Trophoblast cell (in vitro differentiated cells and primary cell): ENCODE measurements at regions not wholly inside any gene's neighbourhood (a gene's known extent, or its start where the extent isn't known, plus 50 kb on each side); places are given as distances from the start of the nearest gene placed in this dataset.

Experiments used
- DNase-seq, 2 donors: peaks; one replicate each; pipeline ENCODE4 v3.0.0-alpha.2; 2016
- H2AFZ ChIP-seq: 2 replicates; pipeline ENCODE4 v1.6.1; 2013; ENCODE audit warnings: low read length, moderate library complexity, mild to moderate bottlenecking; ENCODE audit not compliant: insufficient read depth, poor library complexity
- H2AK5ac ChIP-seq: 2 replicates; pipeline ENCODE4 v1.6.1; 2013; ENCODE audit warnings: mild to moderate bottlenecking, low read length
- H2BK120ac ChIP-seq: 2 replicates; pipeline ENCODE4 v1.6.1; 2013; ENCODE audit warnings: low read length, mild to moderate bottlenecking, moderate library complexity; ENCODE audit not compliant: insufficient read depth, poor library complexity
- H2BK12ac ChIP-seq: 2 replicates; pipeline ENCODE4 v1.6.1; 2013; ENCODE audit warnings: mild to moderate bottlenecking, low read length, moderate library complexity
- H2BK5ac ChIP-seq: 2 replicates; pipeline ENCODE4 v1.6.1; 2013; ENCODE audit warnings: low read length, low read depth, moderate library complexity, mild to moderate bottlenecking; ENCODE audit not compliant: poor library complexity
- H3K14ac ChIP-seq: 2 replicates; pipeline ENCODE4 v1.6.1; 2013; ENCODE audit warnings: mild to moderate bottlenecking, low read length
- H3K18ac ChIP-seq: 2 replicates; pipeline ENCODE4 v1.6.1; 2013; ENCODE audit warnings: mild to moderate bottlenecking, low read length
- H3K23ac ChIP-seq: 2 replicates; pipeline ENCODE4 v1.6.1; 2013; ENCODE audit warnings: low read length
- H3K27ac ChIP-seq: 2 replicates; pipeline ENCODE4 v1.5.1; 2013; ENCODE audit warnings: low read depth, mild to moderate bottlenecking, inconsistent platforms, low read length, moderate library complexity
- H3K27me3 ChIP-seq: 2 replicates; pipeline ENCODE4 v1.6.1; 2013; ENCODE audit warnings: inconsistent platforms, mild to moderate bottlenecking, low read length, moderate library complexity; ENCODE audit not compliant: insufficient read depth
- H3K36me3 ChIP-seq, 2 experiments: 1 replicate in 1 of 2; 2 replicates in 1 of 2; pipeline ENCODE4 v1.6.1; 2013; ENCODE audit warnings: low read length in 2 of 2, mild to moderate bottlenecking in 2 of 2, moderate library complexity in 1 of 2; ENCODE audit not compliant: insufficient read depth in 2 of 2, control insufficient read depth in 1 of 2
- H3K4ac ChIP-seq: 2 replicates; pipeline ENCODE4 v1.6.1; 2013; ENCODE audit warnings: low read depth, mild to moderate bottlenecking, low read length, moderate library complexity
- H3K4me1 ChIP-seq, 2 experiments: 1 replicate in 1 of 2; 2 replicates in 1 of 2; pipeline ENCODE4 v1.6.1; 2013; ENCODE audit warnings: low read length in 2 of 2, mild to moderate bottlenecking in 2 of 2, moderate library complexity in 1 of 2; ENCODE audit not compliant: insufficient read depth in 2 of 2, control insufficient read depth in 1 of 2
- H3K4me2 ChIP-seq: 2 replicates; pipeline ENCODE4 v1.6.1; 2013; ENCODE audit warnings: inconsistent platforms, mild to moderate bottlenecking, low read length, moderate library complexity
- H3K4me3 ChIP-seq: 2 replicates; pipeline ENCODE4 v1.5.1; 2013; ENCODE audit warnings: mild to moderate bottlenecking, low read depth, low read length, inconsistent platforms
- H3K79me1 ChIP-seq: one replicate; pipeline ENCODE4 v1.6.1; 2013; ENCODE audit warnings: low read length
- H3K79me2 ChIP-seq: 2 replicates; pipeline ENCODE4 v1.6.1; 2013; ENCODE audit warnings: low read length, mild to moderate bottlenecking; ENCODE audit not compliant: control insufficient read depth, insufficient read depth, poor library complexity
- H3K9ac ChIP-seq: 2 replicates; pipeline ENCODE4 v1.6.1; 2013; ENCODE audit warnings: mild to moderate bottlenecking, low read length
- H3K9me3 ChIP-seq: 2 replicates; pipeline ENCODE4 v1.6.1; 2013; ENCODE audit warnings: low read depth, mild to moderate bottlenecking, control low read depth, inconsistent platforms, low read length; ENCODE audit not compliant: insufficient read depth
- H4K12ac ChIP-seq: 2 replicates; pipeline ENCODE4 v1.6.1; 2013; ENCODE audit warnings: low read depth, mild to moderate bottlenecking, low read length, moderate library complexity
- H4K8ac ChIP-seq: 2 replicates; pipeline ENCODE4 v1.6.1; 2013; ENCODE audit warnings: low read depth, mild to moderate bottlenecking, low read length, moderate library complexity
- H4K91ac ChIP-seq: one replicate; pipeline ENCODE4 v1.6.1; 2013; ENCODE audit warnings: low read depth, mild to moderate bottlenecking, low read length, moderate library complexity
- WGBS: extraction: QIAGEN DNeasy Blood & Tissue Kit; methylation state at CpG from one replicate; pipeline ENCODE4 v1.1.7; 2013; ENCODE audit warnings: missing lambda C conversion rate; ENCODE audit not compliant: insufficient read length, insufficient coverage; ENCODE audit errors: extremely low coverage; 5-methylcytosine and 5-hydroxymethylcytosine counted together

DNA sequence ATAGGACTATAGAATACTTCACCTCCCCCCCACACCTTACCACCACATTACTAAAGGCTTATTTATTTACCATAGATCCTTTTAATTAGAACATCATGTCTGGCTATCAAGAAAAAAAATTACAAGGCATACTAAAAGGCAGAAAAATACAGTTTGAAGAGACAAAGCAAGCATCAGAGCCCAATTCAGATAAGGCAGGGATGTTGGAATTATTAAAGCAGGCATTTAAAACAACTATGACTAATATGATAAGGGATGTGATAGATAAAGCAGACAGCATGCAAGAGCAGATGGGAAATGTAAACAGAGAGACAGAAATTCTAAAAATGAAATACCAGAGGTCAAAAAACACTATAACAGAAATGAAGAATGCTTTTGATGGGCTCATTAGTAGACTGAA lies 55.4 kb upstream of the SMIM21 start:
- no peaks in the 10 kb centered on the region for H3K27me3 ChIP-seq
- H3K18ac ChIP-seq, result no peak overlapping the region
- H3K4me1 ChIP-seq, result no peaks in the 10 kb centered on the region
- H3K27ac ChIP-seq, result no peak overlapping the region
- no peaks in the 10 kb centered on the region for H3K79me1 ChIP-seq
- no peak overlapping the region for H2AK5ac ChIP-seq
- no peak overlapping the region for H2BK12ac ChIP-seq
- no peaks in the 10 kb centered on the region for H3K9me3 ChIP-seq
- no peak overlapping the region for H4K8ac ChIP-seq
- H3K4ac ChIP-seq, result no peak overlapping the region
- no peak overlapping the region for H3K14ac ChIP-seq
- H2BK120ac ChIP-seq, result no peak overlapping the region
- no peak overlapping the region for H2BK5ac ChIP-seq
- H4K12ac ChIP-seq, result no peak overlapping the region
- no peak overlapping the region for H2AFZ ChIP-seq
- H3K23ac ChIP-seq, result no peak overlapping the region
- no peak overlapping the region for H4K91ac ChIP-seq
- no peak overlapping the region for H3K9ac ChIP-seq
- H3K79me2 ChIP-seq, result no peaks in the 10 kb centered on the region
- H3K36me3 ChIP-seq, result no peaks in the 10 kb centered on the region
- H3K4me2 ChIP-seq, result no peak overlapping the region
- peak in 1 of 2 donors; percentile 49 for DNase-seq
- H3K4me3 ChIP-seq, result no peak overlapping the region

DNA sequence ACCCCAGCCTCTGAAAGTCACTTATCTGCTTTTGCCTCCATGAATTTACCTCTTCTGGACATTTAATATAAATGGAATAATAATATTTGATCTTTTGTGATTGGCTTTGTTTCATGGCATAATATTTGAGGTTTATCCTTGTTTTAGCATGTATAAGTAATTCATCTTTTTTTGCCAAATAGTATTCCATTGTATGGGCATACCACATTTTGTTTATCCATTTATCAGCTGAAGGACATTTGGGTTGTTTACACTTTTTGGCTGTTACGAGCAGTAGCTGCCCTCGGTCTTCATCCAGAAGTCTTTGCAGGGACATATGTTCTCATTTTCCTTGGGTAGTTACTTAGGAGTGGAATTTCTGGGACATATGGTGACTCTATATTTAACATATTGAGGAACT lies 53.0 kb upstream of the SMIM21 start:
- WGBS, result no CpG with 5 or more reads among the region's 2 CpGs

DNA sequence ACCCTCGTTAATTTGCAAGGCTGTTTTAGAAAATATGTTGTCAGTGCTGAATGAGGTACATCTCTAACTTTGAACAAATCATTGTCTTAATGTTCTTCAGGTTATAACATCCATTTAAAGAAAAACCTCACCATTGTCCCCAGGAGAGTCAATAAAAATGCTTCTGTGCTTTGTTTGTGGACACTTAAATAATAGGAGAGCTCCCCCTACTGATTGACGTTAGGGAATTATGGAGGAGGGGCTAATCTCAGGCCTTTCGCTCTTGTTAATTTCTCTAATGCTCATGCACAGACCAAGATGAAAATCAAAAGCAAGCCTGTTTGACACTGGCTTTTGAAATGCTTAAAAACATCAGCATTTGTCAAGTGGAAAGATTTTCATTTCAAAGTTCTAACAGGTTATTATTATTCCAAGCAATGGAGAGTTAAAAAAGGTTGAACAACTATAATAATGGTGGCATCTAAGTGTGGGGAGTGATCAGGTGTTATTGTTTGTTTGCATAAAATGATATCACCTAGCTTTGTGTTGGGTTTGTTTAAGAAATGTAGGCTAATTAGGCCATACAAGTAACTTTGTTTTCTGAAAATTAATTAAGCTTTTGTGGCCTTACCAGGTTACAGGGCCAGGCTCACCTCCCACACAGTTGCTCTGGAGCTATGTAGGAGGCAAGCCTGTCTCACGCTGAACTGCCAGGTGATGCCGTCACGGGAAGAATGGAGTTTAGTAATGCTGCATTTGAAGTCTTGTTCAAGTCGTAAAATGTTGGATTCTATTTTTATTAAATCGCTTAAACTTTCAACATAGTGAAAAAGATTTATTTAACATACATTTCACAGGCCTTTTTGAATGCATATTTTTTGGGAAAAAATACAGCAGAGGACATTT lies 51.7 kb upstream of the SMIM21 start:
- H2BK5ac ChIP-seq, result no peak overlapping the region
- H2AK5ac ChIP-seq, result no peak overlapping the region
- no peaks in the 10 kb centered on the region for H3K36me3 ChIP-seq
- H2BK120ac ChIP-seq, result no peak overlapping the region
- H3K4me3 ChIP-seq, result no peak overlapping the region
- no peak overlapping the region for H4K91ac ChIP-seq
- WGBS, result no CpG with 5 or more reads among the region's 8 CpGs
- H3K4me1 ChIP-seq, result no peaks in the 10 kb centered on the region
- no peak overlapping the region for H3K4me2 ChIP-seq
- no peak overlapping the region for H2BK12ac ChIP-seq
- no peak overlapping the region for H3K23ac ChIP-seq
- no peak overlapping the region for H3K27ac ChIP-seq
- no peak overlapping the region for H4K12ac ChIP-seq
- peak in 1 of 2 donors; percentile 63 for DNase-seq
- H3K79me2 ChIP-seq, result no peaks in the 10 kb centered on the region
- H3K9me3 ChIP-seq, result no peaks in the 10 kb centered on the region
- H3K14ac ChIP-seq, result no peak overlapping the region
- no peaks in the 10 kb centered on the region for H3K79me1 ChIP-seq
- H3K18ac ChIP-seq, result no peak overlapping the region
- H3K27me3 ChIP-seq, result no peaks in the 10 kb centered on the region
- no peak overlapping the region for H4K8ac ChIP-seq
- H3K4ac ChIP-seq, result no peak overlapping the region
- H2AFZ ChIP-seq, result no peak overlapping the region
- H3K9ac ChIP-seq, result no peak overlapping the region

More for the DNA sequence above, 53.0 kb upstream of the SMIM21 start:
- H4K12ac ChIP-seq, result no peak overlapping the region
- no peak overlapping the region for H3K18ac ChIP-seq
- H3K4me3 ChIP-seq, result no peak overlapping the region
- H3K79me2 ChIP-seq, result no peaks in the 10 kb centered on the region
- no peaks in the 10 kb centered on the region for H3K9me3 ChIP-seq
- no peak overlapping the region for H2AK5ac ChIP-seq
- no peak overlapping the region for H4K8ac ChIP-seq
- no peak overlapping the region for H2BK5ac ChIP-seq
- no peak overlapping the region for H3K9ac ChIP-seq
- H3K36me3 ChIP-seq, result no peaks in the 10 kb centered on the region
- H4K91ac ChIP-seq, result no peak overlapping the region
- H3K14ac ChIP-seq, result no peak overlapping the region
- no peak overlapping the region for H3K4ac ChIP-seq
- no peak overlapping the region for H3K27ac ChIP-seq
- H2BK120ac ChIP-seq, result no peak overlapping the region
- DNase-seq, result no peak
- H2BK12ac ChIP-seq, result no peak overlapping the region
- no peaks in the 10 kb centered on the region for H3K4me1 ChIP-seq
- no peak overlapping the region for H3K23ac ChIP-seq
- H3K27me3 ChIP-seq, result no peaks in the 10 kb centered on the region
- no peak overlapping the region for H3K4me2 ChIP-seq
- no peaks in the 10 kb centered on the region for H3K79me1 ChIP-seq
- H2AFZ ChIP-seq, result no peak overlapping the region

DNA sequence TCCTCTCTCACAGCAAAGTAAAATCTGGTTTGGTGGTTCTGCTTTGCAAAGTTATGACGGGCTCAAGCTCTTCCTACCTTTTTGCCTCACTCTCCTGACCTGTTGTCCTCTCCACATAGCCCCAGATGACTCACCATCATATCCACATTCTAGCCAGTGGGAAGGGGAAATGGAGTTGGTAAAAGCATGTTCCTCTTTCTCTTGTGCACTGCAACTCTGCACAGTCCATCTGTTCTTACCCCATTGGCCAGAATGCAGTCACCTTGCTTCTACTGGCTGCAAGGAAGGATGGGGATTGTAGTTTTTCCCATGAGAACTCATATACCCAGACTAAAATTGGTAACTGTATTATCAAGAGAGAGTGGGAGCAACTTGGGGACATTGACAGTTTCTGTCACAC lies 50.4 kb upstream of the SMIM21 start:
- H3K4me2 ChIP-seq, result no peak overlapping the region
- no peak overlapping the region for H3K9ac ChIP-seq
- no peak overlapping the region for H2BK5ac ChIP-seq
- DNase-seq, result no peak
- no peaks in the 10 kb centered on the region for H3K79me1 ChIP-seq
- H3K4ac ChIP-seq, result no peak overlapping the region
- no peaks in the 10 kb centered on the region for H3K27me3 ChIP-seq
- no peak overlapping the region for H3K23ac ChIP-seq
- no peak overlapping the region for H2BK12ac ChIP-seq
- H3K79me2 ChIP-seq, result no peaks in the 10 kb centered on the region
- no peak overlapping the region for H4K8ac ChIP-seq
- no peaks in the 10 kb centered on the region for H3K36me3 ChIP-seq
- H3K27ac ChIP-seq, result no peak overlapping the region
- no CpG with 5 or more reads among the region's 1 CpG for WGBS
- H3K4me1 ChIP-seq, result no peaks in the 10 kb centered on the region
- H2AK5ac ChIP-seq, result no peak overlapping the region
- no peak overlapping the region for H4K91ac ChIP-seq
- no peak overlapping the region for H3K18ac ChIP-seq
- no peak overlapping the region for H3K14ac ChIP-seq
- no peak overlapping the region for H2BK120ac ChIP-seq
- H2AFZ ChIP-seq, result no peak overlapping the region
- H4K12ac ChIP-seq, result no peak overlapping the region
- no peak overlapping the region for H3K4me3 ChIP-seq
- H3K9me3 ChIP-seq, result no peaks in the 10 kb centered on the region
